Tibial artery (tissue), 4 donors: ENCODE measurements at regions not wholly inside any gene's neighbourhood (a gene's known extent, or its start where the extent isn't known, plus 50 kb on each side); places are given as distances from the start of the nearest gene placed in this dataset.

ENCODE experiments used
- DNase-seq, 2 donors: peaks; one replicate each; pipeline ENCODE4 v3.0.0-alpha.2; 2019
- H3K27ac ChIP-seq, 2 donors: fragments of 200-600 bp; sonication (generic) in 1 of 2; 1 replicate in 1 of 2; 2 replicates in 1 of 2; pipeline ENCODE4 v1.5.1; 2018 to 2019; ENCODE audit warnings: mild to moderate bottlenecking in 1 of 2
- H3K27me3 ChIP-seq, 2 donors: fragments of 200-600 bp; sonication (generic) in 1 of 2; one replicate each; pipeline versions ENCODE4 v1.5.1 to v1.6.0; 2016 to 2019
- H3K36me3 ChIP-seq, 3 donors: fragments of 200-600 bp; sonication (generic) in 2 of 3; one replicate each; pipeline ENCODE4 v1.5.1; 2016 to 2019; ENCODE audit warnings: mild to moderate bottlenecking in 2 of 3
- H3K4me1 ChIP-seq, 4 donors: fragments of 200-600 bp; sonication (generic) in 2 of 4; 1 replicate in 3 of 4; 2 replicates in 1 of 4; pipeline ENCODE4 v1.5.1; 2016 to 2019
- H3K4me3 ChIP-seq, 2 donors: fragments of 200-600 bp; sonication (generic) in 1 of 2; 1 replicate in 1 of 2; 2 replicates in 1 of 2; pipeline ENCODE4 v1.5.1; 2018 to 2019; ENCODE audit warnings: mild to moderate bottlenecking in 2 of 2
- H3K9me3 ChIP-seq, 3 donors: fragments of 200-600 bp; sonication (generic) in 1 of 3; one replicate each; pipeline ENCODE4 v1.5.1; 2016 to 2019
- CTCF ChIP-seq, 2 experiments: fragments of 200-600 bp in 1 of 2; fragments of 450-650 bp in 1 of 2; IDR thresholded peaks; one replicate each; pipeline ENCODE4 v1.5.1; 2017 to 2019; ENCODE audit warnings: antibody characterized with exemption in 2 of 2, mild to moderate bottlenecking in 1 of 2, moderate library complexity in 1 of 2
- intact Hi-C: fragments of 100-400 bp; cut with DNase I; formaldehyde crosslinking; loops from one replicate; pipeline ENCODE4 v1.15.0; 2023; ENCODE audit warnings: low total_unique reads

- TF ChIP-seq CTCF (IDR thresholded peaks at IDR 0.05), result no peak
- no peaks in the 10 kb centered on the region for H3K27me3 ChIP-seq
- intact Hi-C loops, result no loop called here
- no peak overlapping the region for H3K27ac ChIP-seq
- peaks cover 0 to 9% (median 0%) of the 10 kb centered on the region in 3 donors for H3K9me3 ChIP-seq
- H3K36me3 ChIP-seq, result no peaks in the 10 kb centered on the region
- peaks cover 0 to 9% (median 0%) of the 10 kb centered on the region in 4 donors for H3K4me1 ChIP-seq
- H3K4me3 ChIP-seq, result no peak overlapping the region
- no peak for DNase-seq
These were observed 180.0 kb upstream of the SMLR1 start for GRCh38 chr6:130647246-130647645.

GRCh38 chr6:130655586-130655985 lies 171.6 kb upstream of the SMLR1 start:
- no peak overlapping the region for H3K27ac ChIP-seq
- no peaks in the 10 kb centered on the region for H3K9me3 ChIP-seq
- intact Hi-C loops, result no loop called here
- H3K4me1 ChIP-seq, result no peaks in the 10 kb centered on the region
- H3K4me3 ChIP-seq, result no peak overlapping the region
- DNase-seq, result no peak
- H3K36me3 ChIP-seq, result no peaks in the 10 kb centered on the region
- no peak for TF ChIP-seq CTCF (IDR thresholded peaks at IDR 0.05)
- no peaks in the 10 kb centered on the region for H3K27me3 ChIP-seq

- TF ChIP-seq CTCF (IDR thresholded peaks at IDR 0.05), result no peak
- Histone ChIP-seq H3K9me3 (no peaks in the 10 kb centered on the region), H3K4me1 (no peaks in the 10 kb centered on the region), H3K27ac (no peak overlapping the region), H3K36me3 (no peaks in the 10 kb centered on the region), H3K4me3 (no peak overlapping the region), H3K27me3 (no peaks in the 10 kb centered on the region)
- intact Hi-C loops, result no loop called here
- DNase-seq, result no peak
These were observed 166.1 kb upstream of the SMLR1 start for GRCh38 chr6:130661077-130661476.

GRCh38 chr6:130666786-130667185 lies 160.4 kb upstream of the SMLR1 start:
- H3K9me3 ChIP-seq, result no peaks in the 10 kb centered on the region
- no peak for DNase-seq
- H3K27me3 ChIP-seq, result no peaks in the 10 kb centered on the region
- TF ChIP-seq CTCF (IDR thresholded peaks at IDR 0.05), result no peak
- peaks cover 0 to 14% (median 0%) of the 10 kb centered on the region in 4 donors for H3K4me1 ChIP-seq
- H3K27ac ChIP-seq, result no peak overlapping the region
- no peak overlapping the region for H3K4me3 ChIP-seq
- intact Hi-C loops, result no loop called here
- H3K36me3 ChIP-seq, result no peaks in the 10 kb centered on the region

- DNase-seq, result no peak
- intact Hi-C loops, result no loop called here
- Histone ChIP-seq H3K36me3 (no peaks in the 10 kb centered on the region), H3K4me3 (no peak overlapping the region), H3K4me1 (peaks cover 0 to 14% (median 0%) of the 10 kb centered on the region in 4 donors), H3K27ac (no peak overlapping the region), H3K9me3 (no peaks in the 10 kb centered on the region), H3K27me3 (no peaks in the 10 kb centered on the region)
- no peak for TF ChIP-seq CTCF (IDR thresholded peaks at IDR 0.05)
These were observed 157.1 kb upstream of the SMLR1 start for GRCh38 chr6:130670142-130670541.

GRCh38 chr6:130671119-130671518 lies 156.1 kb upstream of the SMLR1 start:
- Histone ChIP-seq H3K27ac (no peak overlapping the region), H3K9me3 (no peaks in the 10 kb centered on the region)
- intact Hi-C loops, result no loop called here

More at GRCh38 chr6:130671119-130671518, 156.1 kb upstream of the SMLR1 start:
- Histone ChIP-seq H3K36me3 (no peaks in the 10 kb centered on the region), H3K4me1 (peaks cover 0 to 20% (median 3%) of the 10 kb centered on the region in 4 donors), H3K27me3 (no peaks in the 10 kb centered on the region), H3K4me3 (no peak overlapping the region)
- TF ChIP-seq CTCF (IDR thresholded peaks at IDR 0.05), result no peak
- DNase-seq, result no peak
